ENCODE measurements at regions not wholly inside any gene's neighbourhood (a gene's known extent, or its start where the extent isn't known, plus 50 kb on each side); places are given as distances from the start of the nearest gene placed in this dataset.

DNA sequence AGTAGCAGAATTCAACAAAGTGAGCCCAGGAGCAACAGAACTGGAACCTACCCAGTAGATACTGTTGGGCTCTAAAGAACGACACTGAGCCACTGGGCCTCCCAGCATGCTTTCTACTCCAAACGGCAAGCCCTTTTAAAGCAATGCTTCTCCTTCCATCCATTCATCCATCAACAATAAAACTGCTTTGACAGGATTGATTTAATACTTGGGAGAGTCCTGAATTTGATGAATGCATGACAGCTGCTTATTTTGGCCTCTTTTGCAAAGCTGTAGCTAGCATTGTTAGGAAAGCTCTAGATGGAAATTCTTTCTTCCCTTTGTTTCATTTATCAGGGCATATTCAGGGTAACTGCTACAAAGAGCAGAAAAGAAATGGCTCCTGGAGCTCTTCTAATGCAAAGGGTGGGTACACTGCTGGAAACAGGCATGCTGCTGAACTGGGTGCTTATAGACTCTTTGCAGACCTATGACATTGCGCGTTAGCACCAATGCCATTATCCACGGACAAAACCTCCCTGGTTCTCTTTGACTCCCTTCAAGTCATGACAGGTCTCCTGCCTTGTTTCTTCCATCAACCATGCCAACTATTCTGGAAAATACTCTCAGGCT lies 138.4 kb upstream of the HNRNPA3 start:
- TF ChIP-seq, protein P1, sequence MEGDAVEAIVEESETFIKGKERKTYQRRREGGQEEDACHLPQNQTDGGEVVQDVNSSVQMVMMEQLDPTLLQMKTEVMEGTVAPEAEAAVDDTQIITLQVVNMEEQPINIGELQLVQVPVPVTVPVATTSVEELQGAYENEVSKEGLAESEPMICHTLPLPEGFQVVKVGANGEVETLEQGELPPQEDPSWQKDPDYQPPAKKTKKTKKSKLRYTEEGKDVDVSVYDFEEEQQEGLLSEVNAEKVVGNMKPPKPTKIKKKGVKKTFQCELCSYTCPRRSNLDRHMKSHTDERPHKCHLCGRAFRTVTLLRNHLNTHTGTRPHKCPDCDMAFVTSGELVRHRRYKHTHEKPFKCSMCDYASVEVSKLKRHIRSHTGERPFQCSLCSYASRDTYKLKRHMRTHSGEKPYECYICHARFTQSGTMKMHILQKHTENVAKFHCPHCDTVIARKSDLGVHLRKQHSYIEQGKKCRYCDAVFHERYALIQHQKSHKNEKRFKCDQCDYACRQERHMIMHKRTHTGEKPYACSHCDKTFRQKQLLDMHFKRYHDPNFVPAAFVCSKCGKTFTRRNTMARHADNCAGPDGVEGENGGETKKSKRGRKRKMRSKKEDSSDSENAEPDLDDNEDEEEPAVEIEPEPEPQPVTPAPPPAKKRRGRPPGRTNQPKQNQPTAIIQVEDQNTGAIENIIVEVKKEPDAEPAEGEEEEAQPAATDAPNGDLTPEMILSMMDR (conservative IDR thresholded peaks at IDR 0.05 in 1 of 2, IDR thresholded peaks at IDR 0.05 in 1 of 2; ENCODE audit: extremely low read depth in 1 of 2, insufficient read depth in 1 of 2, low read depth in 1 of 2, low read length in 2 of 2): no peak
- no peak for TF ChIP-seq EZH2 (IDR thresholded peaks at IDR 0.05; ENCODE audit: borderline replicate concordance, low read length)
